IMR-90 (cell line): ENCODE measurements at regions not wholly inside any gene's neighbourhood (a gene's known extent, or its start where the extent isn't known, plus 50 kb on each side); places are given as distances from the start of the nearest gene placed in this dataset.

Experiments
- ATAC-seq: fragments of 200-7000 bp; cut with Tn5 transposase; 2 replicates; pipeline ENCODE4 v1.9.1; 2020; ENCODE audit warnings: low read depth, mild to moderate bottlenecking, moderate library complexity
- BruUV-seq: library from RNA; stranded (reverse); fragments of 400-500 nt; replicated peaks from 2 replicates; lab custom pipeline; 2021; lab: Mats Ljungman, UMichigan
- CTCF ChIA-PET: fragments of 300-600 bp; formaldehyde crosslinking; extraction: SDS; loops from one replicate; lab custom pipeline; 2021; ENCODE audit warnings: antibody characterized with exemption; lab: Yijun Ruan, JAX
- POLR2A ChIA-PET: fragments of 300-600 bp; sonication (Branson Sonifier 250); formaldehyde crosslinking; loops from one replicate; lab custom pipeline; 2022; ENCODE audit warnings: antibody characterized with exemption; ENCODE audit not compliant: unreplicated experiment; lab: Charles Lee
- DNase-seq: peaks from one replicate; pipeline ENCODE4 v3.0.0; 2013
- H2AFZ ChIP-seq: replicated peaks from 2 replicates; pipeline ENCODE3; 2013; ENCODE audit warnings: low read length, mild to moderate bottlenecking; ENCODE audit not compliant: poor library complexity
- H2AK5ac ChIP-seq: 2 replicates; pipeline ENCODE4 v1.6.1; 2013; ENCODE audit warnings: low read depth, low read length, inconsistent platforms
- H2AK9ac ChIP-seq: replicated peaks from 2 replicates; pipeline ENCODE3; 2013; ENCODE audit warnings: mild to moderate bottlenecking, low read depth, low read length, moderate library complexity; ENCODE audit not compliant: poor library complexity
- H2BK120ac ChIP-seq: 2 replicates; pipeline ENCODE4 v1.6.1; 2013; ENCODE audit warnings: low read depth, low read length, inconsistent platforms
- H2BK15ac ChIP-seq: 3 replicates; pipeline ENCODE4 v1.6.1; 2013; ENCODE audit warnings: low read depth, low read length, inconsistent platforms
- H2BK20ac ChIP-seq: 2 replicates; pipeline ENCODE4 v1.6.1; 2013; ENCODE audit warnings: low read depth, mild to moderate bottlenecking, inconsistent platforms, low read length, moderate library complexity
- H2BK5ac ChIP-seq: 2 replicates; pipeline ENCODE4 v1.6.1; 2013; ENCODE audit warnings: mild to moderate bottlenecking, low read depth, low read length, inconsistent platforms; ENCODE audit not compliant: poor library complexity, severe bottlenecking
- H3K14ac ChIP-seq: replicated peaks from 2 replicates; pipeline ENCODE4 v1.6.1; 2013; ENCODE audit warnings: low read depth, low read length, inconsistent platforms
- H3K18ac ChIP-seq: 2 replicates; pipeline ENCODE4 v1.6.1; 2013; ENCODE audit warnings: low read depth, low read length, control low read depth
- H3K23ac ChIP-seq: 2 replicates; pipeline ENCODE4 v1.6.1; 2013; ENCODE audit warnings: low read depth, low read length, inconsistent platforms
- H3K27ac ChIP-seq: 2 replicates; pipeline ENCODE4 v1.5.1; 2013; ENCODE audit warnings: mild to moderate bottlenecking, control low read depth, low read length; ENCODE audit not compliant: insufficient read depth
- H3K27me3 ChIP-seq: 2 replicates; pipeline ENCODE4 v1.6.1; 2013; ENCODE audit warnings: low read length; ENCODE audit not compliant: control insufficient read depth, insufficient read depth
- H3K36me3 ChIP-seq: 2 replicates; pipeline ENCODE4 v1.6.1; 2013; ENCODE audit warnings: low read length, mixed read lengths; ENCODE audit not compliant: control insufficient read depth, insufficient read depth
- H3K4ac ChIP-seq: 2 replicates; pipeline ENCODE4 v1.6.1; 2013; ENCODE audit warnings: low read depth, low read length, inconsistent platforms
- H3K4me1 ChIP-seq: 2 replicates; pipeline ENCODE4 v1.6.1; 2013; ENCODE audit warnings: low read length, mixed read lengths; ENCODE audit not compliant: control insufficient read depth, insufficient read depth
- H3K4me2 ChIP-seq: 2 replicates; pipeline ENCODE4 v1.6.1; 2013; ENCODE audit warnings: low read depth, mild to moderate bottlenecking, control low read depth, low read length, moderate library complexity
- H3K4me3 ChIP-seq: 2 replicates; pipeline ENCODE4 v1.5.1; 2013; ENCODE audit warnings: low read depth, mild to moderate bottlenecking, control low read depth, low read length, moderate library complexity; ENCODE audit not compliant: insufficient read depth
- H3K56ac ChIP-seq: 2 replicates; pipeline ENCODE4 v1.6.1; 2013; ENCODE audit warnings: low read length, inconsistent platforms; ENCODE audit not compliant: insufficient read depth; ENCODE audit errors: extremely low read depth
- H3K79me1 ChIP-seq, 2 experiments: 2 replicates each; pipeline ENCODE4 v1.6.1; 2013; ENCODE audit warnings: low read length in 2 of 2, inconsistent platforms in 1 of 2, low read depth in 1 of 2
- H3K9ac ChIP-seq: 2 replicates; pipeline ENCODE4 v1.6.1; 2013; ENCODE audit warnings: low read depth, low read length, control low read depth
- H3K9me1 ChIP-seq: 2 replicates; pipeline ENCODE4 v1.6.1; 2013; ENCODE audit warnings: low read length, inconsistent platforms; ENCODE audit not compliant: insufficient read depth
- H3K9me3 ChIP-seq: 2 replicates; pipeline ENCODE4 v1.6.1; 2013; ENCODE audit warnings: low read length; ENCODE audit not compliant: control insufficient read depth, insufficient read depth
- H4K20me1 ChIP-seq: 2 replicates; pipeline ENCODE4 v1.6.1; 2013; ENCODE audit warnings: low read length, inconsistent platforms; ENCODE audit not compliant: insufficient read depth
- H4K5ac ChIP-seq: 2 replicates; pipeline ENCODE4 v1.6.1; 2013; ENCODE audit warnings: mild to moderate bottlenecking, low read depth, low read length, control low read depth
- H4K8ac ChIP-seq, 2 experiments: 2 replicates each; pipeline ENCODE4 v1.6.1; 2013; ENCODE audit warnings: low read depth in 2 of 2, low read length in 2 of 2, control low read depth in 1 of 2, inconsistent platforms in 1 of 2
- H4K91ac ChIP-seq: 2 replicates; pipeline ENCODE4 v1.6.1; 2013; ENCODE audit warnings: low read depth, low read length, inconsistent platforms; ENCODE audit not compliant: insufficient read depth
- CHD1 ChIP-seq: IDR thresholded peaks from 2 replicates; pipeline ENCODE4 v1.6.1; 2012; ENCODE audit warnings: low read depth, low read length, improper control_type of control experiment
- FOS ChIP-seq: fragments of 150-350 bp; IDR thresholded peaks from 2 replicates; pipeline ENCODE4 v1.6.1; 2016; ENCODE audit warnings: low read depth, low read length
- MAFK ChIP-seq: IDR thresholded peaks from 2 replicates; pipeline ENCODE4 v1.6.1; 2012; ENCODE audit warnings: low read depth, low read length, improper control_type of control experiment
- MAZ ChIP-seq: IDR thresholded peaks from 2 replicates; pipeline ENCODE4 v1.6.1; 2012; ENCODE audit warnings: low read depth, mild to moderate bottlenecking, low read length, improper control_type of control experiment, moderate library complexity, borderline replicate concordance
- MXI1 ChIP-seq: IDR thresholded peaks from 2 replicates; pipeline ENCODE4 v1.6.1; 2012; ENCODE audit warnings: low read depth, mild to moderate bottlenecking, low read length, moderate library complexity, borderline replicate concordance
- POLR2A ChIP-seq: IDR thresholded peaks from 2 replicates; pipeline ENCODE4 v1.6.1; 2012; ENCODE audit warnings: mild to moderate bottlenecking, low read depth, low read length
- RFX5 ChIP-seq: IDR thresholded peaks from 2 replicates; pipeline ENCODE4 v1.8.0; 2012; ENCODE audit warnings: low read depth, mild to moderate bottlenecking, low read length, moderate library complexity
- USF2 ChIP-seq: fragments of 150-350 bp; IDR thresholded peaks from 2 replicates; pipeline ENCODE4 v1.6.1; 2017; ENCODE audit warnings: mild to moderate bottlenecking, antibody characterized with exemption, low read length, low read depth
- WGBS, 2 experiments: methylation state at CpG; one replicate each; pipeline versions ENCODE4 v1.1.5 to v1.1.7; 2013; ENCODE audit warnings: missing lambda C conversion rate in 2 of 2; ENCODE audit not compliant: insufficient read length in 1 of 2; ENCODE audit errors: extremely low coverage in 2 of 2; 5-methylcytosine and 5-hydroxymethylcytosine counted together
- dilution Hi-C: fragments of 300-500 bp; cut with HindIII; formaldehyde crosslinking; loops from one replicate; pipeline ENCODE4 v1.14.3; 2018; ENCODE audit warnings: low sequenced_read_pairs; ENCODE audit not compliant: unreplicated experiment
- in situ Hi-C: fragments of 300-500 bp; cut with MboI; formaldehyde crosslinking; loops from 3 replicates; pipeline ENCODE4 v1.14.3; 2019; ENCODE audit warnings: low sequenced_read_pairs, inconsistent platforms, mixed read lengths
- intact Hi-C: fragments of 100-400 bp; cut with micrococcal nuclease; formaldehyde crosslinking; loops from 2 replicates; pipeline ENCODE4 v1.10.0; 2022
- TF ChIP-seq, protein P1 (sequence below): fragments of 150-350 bp; IDR thresholded peaks from 2 replicates; pipeline ENCODE4 v1.6.1; 2016; ENCODE audit warnings: low read depth, mild to moderate bottlenecking, low read length, moderate library complexity, borderline replicate concordance

GRCh38 chr7:114212721-114213429 lies 201.7 kb upstream of the FOXP2 start:
- ChIA-PET CTCF (no interaction called here), POLR2A (no interaction called here)
- H2AK9ac ChIP-seq = no peak overlapping the region
- no peaks in the 10 kb centered on the region for H3K9me1 ChIP-seq
- H3K36me3 ChIP-seq = no peaks in the 10 kb centered on the region
- no peaks in the 10 kb centered on the region for H3K4me1 ChIP-seq
- H3K14ac ChIP-seq = no peak overlapping the region
- H2BK5ac ChIP-seq = no peak overlapping the region
- H4K5ac ChIP-seq = no peak overlapping the region
- H2BK20ac ChIP-seq = no peak overlapping the region
- H2AK5ac ChIP-seq = no peak overlapping the region
- no peak for DNase-seq
- ATAC-seq = no peak
- WGBS, 2 experiments = no CpG with 5 or more reads among the region's 1 CpG
- H3K27ac ChIP-seq = no peak overlapping the region
- H3K27me3 ChIP-seq = no peaks in the 10 kb centered on the region
- H3K56ac ChIP-seq = no peak overlapping the region
- H3K23ac ChIP-seq = no peak overlapping the region
- H3K9ac ChIP-seq = no peak overlapping the region
- intact Hi-C loops = no loop called here
- H4K20me1 ChIP-seq = no peaks in the 10 kb centered on the region
- no peak overlapping the region for H3K4ac ChIP-seq
- H2AFZ ChIP-seq = no peak overlapping the region
- H3K4me3 ChIP-seq = no peak overlapping the region
- TF ChIP-seq MXI1 (no peak), POLR2A (no peak), RFX5 (no peak), MAFK (no peak), CHD1 (no peak), FOS (no peak), USF2 (no peak), MAZ (no peak)
- TF ChIP-seq, protein P1, sequence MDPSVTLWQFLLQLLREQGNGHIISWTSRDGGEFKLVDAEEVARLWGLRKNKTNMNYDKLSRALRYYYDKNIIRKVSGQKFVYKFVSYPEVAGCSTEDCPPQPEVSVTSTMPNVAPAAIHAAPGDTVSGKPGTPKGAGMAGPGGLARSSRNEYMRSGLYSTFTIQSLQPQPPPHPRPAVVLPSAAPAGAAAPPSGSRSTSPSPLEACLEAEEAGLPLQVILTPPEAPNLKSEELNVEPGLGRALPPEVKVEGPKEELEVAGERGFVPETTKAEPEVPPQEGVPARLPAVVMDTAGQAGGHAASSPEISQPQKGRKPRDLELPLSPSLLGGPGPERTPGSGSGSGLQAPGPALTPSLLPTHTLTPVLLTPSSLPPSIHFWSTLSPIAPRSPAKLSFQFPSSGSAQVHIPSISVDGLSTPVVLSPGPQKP = no peak
- BruUV-seq = no TSS peak
- dilution Hi-C loops = no loop called here
- no peaks in the 10 kb centered on the region for H3K79me1 ChIP-seq
- no peak overlapping the region for H2BK120ac ChIP-seq
- H4K91ac ChIP-seq = no peak overlapping the region
- no peaks in the 10 kb centered on the region for H3K9me3 ChIP-seq
- no peak overlapping the region for H3K18ac ChIP-seq
- H3K4me2 ChIP-seq = no peak overlapping the region
- in situ Hi-C loops = no loop called here
- no peak overlapping the region for H4K8ac ChIP-seq
- no peak overlapping the region for H2BK15ac ChIP-seq
